Skeletal muscle satellite cell (primary cell): ENCODE measurements at regions not wholly inside any gene's neighbourhood (a gene's known extent, or its start where the extent isn't known, plus 50 kb on each side); places are given as distances from the start of the nearest gene placed in this dataset.

Source experiments
- H3K27me3 ChIP-seq: 2 replicates; pipeline ENCODE4 v1.7.0; 2013; ENCODE audit warnings: low read length; ENCODE audit not compliant: control insufficient read depth, insufficient read depth
- H3K36me3 ChIP-seq: 2 replicates; pipeline ENCODE4 v1.7.0; 2013; ENCODE audit warnings: mild to moderate bottlenecking, control low read depth, low read length; ENCODE audit not compliant: insufficient read depth
- H3K4me1 ChIP-seq: 2 replicates; pipeline ENCODE4 v1.7.0; 2013; ENCODE audit warnings: low read length; ENCODE audit not compliant: control insufficient read depth, insufficient read depth
- H3K4me2 ChIP-seq: 2 replicates; pipeline ENCODE4 v1.7.0; 2013; ENCODE audit warnings: mild to moderate bottlenecking, low read length
- H3K4me3 ChIP-seq: 2 replicates; pipeline ENCODE4 v1.7.0; 2013; ENCODE audit warnings: low read length
- H3K9ac ChIP-seq: 2 replicates; pipeline ENCODE4 v1.7.0; 2013; ENCODE audit warnings: mild to moderate bottlenecking, low read depth, low read length, moderate library complexity
- H3K9me3 ChIP-seq: replicated peaks from 2 replicates; pipeline ENCODE4 v1.7.0; 2013; ENCODE audit warnings: mild to moderate bottlenecking, control low read depth, low read length

DNA sequence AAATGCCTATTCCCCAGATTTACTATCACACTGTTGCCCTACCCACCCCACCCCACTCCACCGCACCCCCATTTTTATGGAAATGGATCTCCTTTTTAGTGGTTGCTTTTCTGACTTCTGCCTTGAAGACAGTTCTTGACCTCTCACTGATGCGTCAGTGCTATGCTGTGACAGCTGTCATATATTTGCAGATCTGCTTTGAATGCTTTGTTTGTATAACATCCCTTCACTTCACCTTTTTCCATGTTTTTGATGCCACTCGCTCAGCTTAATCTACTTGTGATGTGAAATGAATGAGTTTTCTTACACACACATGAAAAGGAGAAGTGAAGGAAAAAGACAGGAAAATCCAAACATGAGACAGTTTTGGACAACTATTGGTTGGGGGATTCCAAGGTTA, 731.0 kb downstream of the SLITRK6 start:
- Histone ChIP-seq H3K4me1 (no peaks in the 10 kb centered on the region), H3K4me2 (no peak overlapping the region), H3K9ac (no peak overlapping the region), H3K36me3 (no peaks in the 10 kb centered on the region), H3K4me3 (no peak overlapping the region), H3K9me3 (peaks cover 3% of the 10 kb centered on the region), H3K27me3 (no peaks in the 10 kb centered on the region)

DNA sequence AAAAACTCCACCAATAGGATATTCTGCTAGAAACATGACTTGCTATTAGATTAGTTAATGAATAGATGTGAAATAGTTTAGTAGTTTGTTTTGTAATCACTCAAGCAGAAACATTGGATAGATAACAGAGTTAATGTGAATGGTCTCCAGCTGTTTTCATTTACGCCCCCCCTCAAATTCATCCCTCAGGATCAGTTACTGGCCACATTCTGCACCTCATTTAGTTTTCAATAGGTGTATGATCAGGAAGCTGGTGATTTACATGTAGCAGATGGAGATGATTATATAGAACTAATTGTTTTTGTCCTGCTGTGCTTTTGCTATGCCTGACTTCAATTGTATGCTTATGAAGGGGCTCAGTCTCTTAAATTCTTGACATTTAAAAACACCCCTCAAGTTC, 759.0 kb downstream of the SLITRK6 start:
- Histone ChIP-seq H3K4me3 (no peak overlapping the region), H3K36me3 (no peaks in the 10 kb centered on the region), H3K9ac (no peak overlapping the region), H3K9me3 (peaks cover 4% of the 10 kb centered on the region), H3K4me2 (no peak overlapping the region), H3K4me1 (no peaks in the 10 kb centered on the region), H3K27me3 (no peaks in the 10 kb centered on the region)

DNA sequence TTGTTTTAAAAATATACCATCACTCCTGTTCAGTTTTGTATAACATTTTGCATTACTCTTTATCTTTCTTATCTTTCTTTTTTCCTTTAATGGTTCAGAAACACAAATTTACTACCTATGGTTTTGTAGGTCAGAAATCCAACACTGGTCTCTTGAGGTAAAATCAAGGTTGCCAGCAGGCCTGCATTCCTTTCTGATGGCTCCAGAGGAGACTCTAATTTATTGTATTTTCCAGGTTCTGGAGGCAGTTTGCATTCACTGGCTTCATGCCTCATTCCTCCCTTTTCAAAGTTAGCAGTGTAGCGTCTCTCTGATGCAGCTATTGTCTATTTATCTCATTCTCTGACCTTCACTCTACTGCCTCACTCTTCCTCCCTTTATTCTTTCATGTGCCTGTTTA, 767.4 kb downstream of the SLITRK6 start:
- H3K4me2 ChIP-seq, result no peak overlapping the region
- peaks cover 9% of the 10 kb centered on the region for H3K9me3 ChIP-seq

DNA sequence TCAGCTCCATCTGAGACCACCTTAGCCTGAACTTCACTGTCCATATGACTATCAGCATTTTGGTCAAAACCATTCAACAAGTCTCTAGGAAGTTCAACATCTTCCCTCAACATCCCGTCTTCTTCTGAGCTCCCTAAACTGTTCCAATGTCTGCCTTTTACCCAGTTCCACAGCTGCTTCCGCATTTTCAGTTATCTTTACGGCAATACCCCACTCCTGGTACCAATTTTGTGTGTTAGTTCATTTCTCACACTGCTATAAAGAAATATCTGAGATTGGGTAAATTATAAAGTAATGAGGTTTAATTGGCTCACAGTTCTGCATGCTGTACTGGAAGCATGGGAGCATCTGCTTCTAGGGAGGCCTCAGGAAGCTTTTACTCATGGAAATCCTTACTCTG, 771.2 kb downstream of the SLITRK6 start:
- Histone ChIP-seq H3K27me3 (no peaks in the 10 kb centered on the region), H3K9me3 (peaks cover 5% of the 10 kb centered on the region), H3K9ac (no peak overlapping the region), H3K4me3 (no peak overlapping the region), H3K36me3 (no peaks in the 10 kb centered on the region), H3K4me2 (no peak overlapping the region), H3K4me1 (no peaks in the 10 kb centered on the region)

More for the DNA sequence above, 767.4 kb downstream of the SLITRK6 start:
- Histone ChIP-seq H3K9ac (no peak overlapping the region), H3K27me3 (no peaks in the 10 kb centered on the region), H3K36me3 (no peaks in the 10 kb centered on the region), H3K4me1 (no peaks in the 10 kb centered on the region), H3K4me3 (no peak overlapping the region)

DNA sequence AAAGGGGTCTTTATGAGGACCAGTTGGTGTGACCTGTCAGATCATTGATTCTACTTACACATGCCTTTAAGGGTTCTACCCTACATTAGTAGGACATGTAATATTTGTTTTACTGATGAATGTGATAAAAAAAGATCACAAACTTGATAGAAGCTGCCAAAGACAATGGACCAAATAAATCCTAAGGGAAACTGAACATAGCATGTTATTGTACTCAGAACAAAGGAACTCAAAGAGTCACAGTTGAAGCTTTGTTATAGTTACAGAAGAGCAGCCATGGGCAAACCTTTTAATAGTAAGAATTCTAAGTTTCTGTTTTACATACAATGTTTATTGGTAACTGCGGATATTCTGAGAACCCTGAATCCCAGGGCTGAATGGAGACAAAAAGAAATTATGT, 780.1 kb downstream of the SLITRK6 start:
- H3K4me2 ChIP-seq, result no peak overlapping the region
- H3K9me3 ChIP-seq, result peaks cover 5% of the 10 kb centered on the region
- H3K4me1 ChIP-seq, result no peaks in the 10 kb centered on the region
- no peak overlapping the region for H3K9ac ChIP-seq
- H3K36me3 ChIP-seq, result no peaks in the 10 kb centered on the region
- no peak overlapping the region for H3K4me3 ChIP-seq
- no peaks in the 10 kb centered on the region for H3K27me3 ChIP-seq

DNA sequence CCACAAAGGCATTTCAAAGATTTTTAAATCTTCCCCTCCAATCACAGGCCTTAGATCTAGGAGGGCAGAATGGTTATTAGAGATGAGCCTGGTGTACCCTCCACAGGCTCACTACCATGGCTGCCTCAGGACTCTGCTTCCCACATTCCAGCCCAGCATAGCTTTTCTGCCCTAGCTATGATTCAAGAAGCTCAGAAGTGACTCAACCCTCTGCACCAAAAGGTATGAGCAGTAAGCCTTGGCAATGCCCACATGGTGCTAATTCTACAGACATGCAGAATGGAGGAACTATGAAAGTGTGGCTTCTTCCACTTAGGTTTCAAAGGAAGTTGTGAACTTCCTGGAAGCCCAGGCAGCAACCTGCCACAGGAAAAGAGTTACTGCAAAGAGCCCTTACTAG, 786.2 kb downstream of the SLITRK6 start:
- Histone ChIP-seq H3K36me3 (no peaks in the 10 kb centered on the region), H3K4me1 (no peaks in the 10 kb centered on the region), H3K4me3 (no peak overlapping the region), H3K9ac (no peak overlapping the region), H3K9me3 (peaks cover 8% of the 10 kb centered on the region), H3K4me2 (no peak overlapping the region), H3K27me3 (no peaks in the 10 kb centered on the region)

DNA sequence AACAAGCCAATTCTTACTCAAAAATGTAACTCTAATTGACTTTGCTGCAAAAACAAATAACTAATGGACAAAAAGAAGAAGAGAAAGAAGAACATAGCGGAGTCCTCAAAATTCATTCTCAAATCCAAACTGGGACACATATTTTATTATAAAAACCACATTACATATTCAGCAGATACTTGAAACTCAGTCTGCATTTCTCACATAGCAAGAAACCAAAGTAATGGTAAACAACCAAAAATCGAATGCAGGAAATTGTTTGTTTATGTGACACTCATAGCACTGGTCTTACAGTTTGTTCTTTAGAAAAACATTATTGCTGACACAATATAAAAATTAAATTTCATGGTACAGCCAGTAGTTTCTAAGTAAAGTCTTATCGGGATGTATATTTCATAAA, 789.8 kb downstream of the SLITRK6 start:
- Histone ChIP-seq H3K9ac (no peak overlapping the region), H3K36me3 (no peaks in the 10 kb centered on the region), H3K27me3 (no peaks in the 10 kb centered on the region), H3K9me3 (peaks cover 3% of the 10 kb centered on the region), H3K4me1 (no peaks in the 10 kb centered on the region), H3K4me3 (no peak overlapping the region), H3K4me2 (no peak overlapping the region)

DNA sequence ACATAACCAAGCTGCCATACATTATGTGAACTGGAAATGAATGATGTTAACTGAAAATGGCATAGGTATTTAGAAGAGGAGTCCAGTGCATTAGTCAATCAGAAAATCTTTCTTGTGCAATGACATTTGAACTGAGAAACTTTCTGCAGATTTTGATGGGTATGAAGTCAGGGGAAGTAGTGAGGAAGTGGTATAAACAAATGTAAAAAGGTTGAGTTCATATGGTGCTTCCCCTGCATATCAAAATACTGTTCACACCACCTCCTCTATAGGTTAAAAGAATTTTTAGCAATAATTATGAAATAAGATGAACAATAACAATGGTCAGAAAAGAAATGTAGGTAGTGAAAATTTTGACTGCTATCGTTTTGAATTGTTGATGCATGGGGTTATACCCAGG, 800.0 kb downstream of the SLITRK6 start:
- H3K4me2 ChIP-seq, result no peak overlapping the region
- no peaks in the 10 kb centered on the region for H3K27me3 ChIP-seq
- peaks cover 4% of the 10 kb centered on the region for H3K9me3 ChIP-seq
- no peak overlapping the region for H3K9ac ChIP-seq
- no peaks in the 10 kb centered on the region for H3K36me3 ChIP-seq
- no peaks in the 10 kb centered on the region for H3K4me1 ChIP-seq
- H3K4me3 ChIP-seq, result no peak overlapping the region

DNA sequence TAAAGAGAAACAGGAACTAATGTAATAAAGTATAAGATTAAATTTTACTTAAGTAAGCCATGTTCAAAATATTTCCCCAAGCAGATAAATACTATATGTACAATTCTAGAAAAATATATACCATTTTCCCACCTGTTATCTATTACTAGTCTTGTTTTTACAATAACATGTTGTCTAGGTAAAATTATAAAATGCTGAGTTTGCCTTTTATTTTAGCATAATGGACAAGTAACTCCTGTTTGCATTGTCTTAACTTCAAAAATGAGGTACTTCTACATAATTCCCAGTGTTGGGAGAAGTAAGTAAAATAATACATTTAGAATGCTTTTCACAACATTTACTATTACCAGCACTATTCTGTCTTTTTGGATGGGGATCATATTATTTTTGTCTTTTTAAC, 800.5 kb downstream of the SLITRK6 start:
- H3K4me2 ChIP-seq, result no peak overlapping the region
- H3K4me1 ChIP-seq, result no peaks in the 10 kb centered on the region
- no peak overlapping the region for H3K4me3 ChIP-seq
- H3K27me3 ChIP-seq, result no peaks in the 10 kb centered on the region
- no peak overlapping the region for H3K9ac ChIP-seq
- no peaks in the 10 kb centered on the region for H3K36me3 ChIP-seq
- H3K9me3 ChIP-seq, result peaks cover 4% of the 10 kb centered on the region

DNA sequence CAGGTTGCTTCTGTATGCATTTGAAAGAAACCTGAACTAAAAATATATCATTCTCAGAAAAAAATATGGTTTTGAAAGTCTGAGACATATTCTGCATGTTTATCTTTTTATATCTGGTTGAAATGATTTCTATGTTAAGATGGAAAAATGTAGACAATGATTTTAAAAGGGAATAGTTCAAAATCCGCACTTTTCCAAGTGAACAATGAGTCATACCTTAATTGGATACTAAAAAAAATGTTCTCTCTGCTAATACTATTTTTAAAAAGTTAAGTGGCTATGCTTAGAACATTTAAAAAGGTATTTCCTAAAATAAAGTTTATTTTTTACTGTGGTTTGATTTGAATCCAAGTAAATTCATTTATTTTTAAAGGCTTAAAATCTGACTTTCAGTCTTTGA, 801.4 kb downstream of the SLITRK6 start:
- Histone ChIP-seq H3K4me3 (no peak overlapping the region), H3K27me3 (no peaks in the 10 kb centered on the region), H3K9me3 (peaks cover 4% of the 10 kb centered on the region), H3K4me2 (no peak overlapping the region), H3K36me3 (no peaks in the 10 kb centered on the region), H3K9ac (no peak overlapping the region), H3K4me1 (no peaks in the 10 kb centered on the region)

DNA sequence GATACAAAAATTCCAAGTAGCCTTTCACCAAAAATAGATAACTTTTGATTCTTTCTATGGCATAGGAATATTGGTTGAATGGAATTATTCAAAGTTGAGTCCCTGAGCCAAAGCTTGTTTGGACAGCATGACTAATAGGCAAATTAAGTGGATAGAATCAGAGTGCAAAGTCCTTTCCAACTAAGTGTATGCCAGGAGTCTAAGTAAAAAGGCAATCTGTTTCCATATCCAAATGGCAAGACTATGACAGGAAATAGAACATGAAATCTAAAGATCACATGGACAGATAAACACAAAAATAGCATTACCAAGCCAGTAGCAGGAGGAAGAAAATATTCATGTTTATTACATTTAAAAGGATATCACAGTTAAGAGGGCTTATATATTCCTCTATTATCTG, 804.6 kb downstream of the SLITRK6 start:
- Histone ChIP-seq H3K9me3 (peaks cover 4% of the 10 kb centered on the region), H3K9ac (no peak overlapping the region), H3K4me2 (no peak overlapping the region), H3K4me1 (no peaks in the 10 kb centered on the region), H3K27me3 (no peaks in the 10 kb centered on the region), H3K4me3 (no peak overlapping the region), H3K36me3 (no peaks in the 10 kb centered on the region)

DNA sequence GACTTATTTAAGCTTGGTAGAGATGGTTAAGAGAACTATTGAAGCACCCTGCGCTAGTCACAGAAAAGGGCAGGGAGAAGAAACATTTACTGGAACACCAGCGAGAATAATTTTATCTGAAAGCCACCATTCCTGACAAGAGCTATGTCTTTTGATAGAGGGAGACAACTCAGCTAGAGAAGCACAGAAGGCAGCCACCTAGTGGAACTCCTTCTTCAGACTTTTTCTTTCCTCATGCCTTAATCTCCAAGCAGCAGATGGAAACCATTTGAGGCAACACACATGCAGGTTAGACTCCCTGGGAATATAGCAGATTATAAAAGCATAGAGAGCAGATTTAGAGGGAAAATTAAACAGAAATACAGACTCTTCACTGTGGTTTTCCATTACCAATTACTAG, 813.4 kb downstream of the SLITRK6 start:
- Histone ChIP-seq H3K27me3 (no peaks in the 10 kb centered on the region), H3K36me3 (no peaks in the 10 kb centered on the region), H3K4me2 (no peak overlapping the region), H3K4me3 (no peak overlapping the region), H3K9me3 (peaks cover 3% of the 10 kb centered on the region), H3K4me1 (no peaks in the 10 kb centered on the region), H3K9ac (no peak overlapping the region)
